Retinal pigment epithelial cell (primary cell): ENCODE measurements at regions not wholly inside any gene's neighbourhood (a gene's known extent, or its start where the extent isn't known, plus 50 kb on each side); places are given as distances from the start of the nearest gene placed in this dataset.

ENCODE experiments used
- DNase-seq: peaks from one replicate; pipeline ENCODE4 v3.0.0-alpha.2; 2010; ENCODE audit warnings: low read depth
- H3K4me3 ChIP-seq: 2 replicates; pipeline ENCODE4 v1.5.1; 2011; ENCODE audit warnings: mild to moderate bottlenecking, low read length, control low read depth, moderate library complexity
- CTCF ChIP-seq: conservative IDR thresholded peaks from 2 replicates; pipeline ENCODE4 v1.5.1; 2011; ENCODE audit warnings: low read depth, low read length, control low read depth, inconsistent platforms

GRCh38 chr12:127108360-127109215, 1158.4 kb upstream of the TMEM132C start:
- no peak overlapping the region for H3K4me3 ChIP-seq
- TF ChIP-seq CTCF, result peak; percentile 75
- DNase-seq, result no peak

- no peak for DNase-seq
- no peak for TF ChIP-seq CTCF
- H3K4me3 ChIP-seq, result no peak overlapping the region
These were observed 1153.0 kb upstream of the TMEM132C start for GRCh38 chr12:127113945-127114344.

DNA sequence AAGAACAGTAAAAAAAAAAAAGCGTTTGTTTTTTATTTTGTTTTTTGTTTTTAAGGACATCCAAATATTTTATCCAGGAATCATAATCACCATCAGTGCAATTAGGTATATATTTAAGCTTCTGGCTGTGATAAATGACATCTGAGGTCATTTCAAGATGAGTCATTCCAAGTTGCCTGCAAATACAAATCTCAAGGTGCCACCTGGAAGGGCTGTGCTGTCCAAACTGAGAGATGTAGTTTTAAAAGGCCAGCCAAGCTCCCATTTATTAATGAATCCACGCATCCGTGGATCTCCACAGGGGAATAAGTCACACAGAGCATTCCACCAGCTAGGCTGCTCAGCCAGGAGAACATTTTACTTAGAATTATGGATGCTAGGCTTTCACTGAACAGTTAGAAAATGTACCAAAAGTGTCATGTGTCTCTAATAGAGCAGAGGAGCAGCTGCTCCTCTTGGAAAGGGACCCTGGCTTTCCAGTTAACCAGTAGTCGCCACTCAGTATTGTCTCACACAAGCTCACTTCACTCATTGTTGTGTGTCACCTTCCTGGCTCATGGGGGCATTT, 1151.4 kb upstream of the TMEM132C start:
- TF ChIP-seq CTCF, result no peak
- H3K4me3 ChIP-seq, result no peak overlapping the region
- no peak for DNase-seq

- no peak overlapping the region for H3K4me3 ChIP-seq
- no peak for DNase-seq
- no peak for TF ChIP-seq CTCF
These were observed 1148.7 kb upstream of the TMEM132C start for GRCh38 chr12:127118251-127118650.

DNA sequence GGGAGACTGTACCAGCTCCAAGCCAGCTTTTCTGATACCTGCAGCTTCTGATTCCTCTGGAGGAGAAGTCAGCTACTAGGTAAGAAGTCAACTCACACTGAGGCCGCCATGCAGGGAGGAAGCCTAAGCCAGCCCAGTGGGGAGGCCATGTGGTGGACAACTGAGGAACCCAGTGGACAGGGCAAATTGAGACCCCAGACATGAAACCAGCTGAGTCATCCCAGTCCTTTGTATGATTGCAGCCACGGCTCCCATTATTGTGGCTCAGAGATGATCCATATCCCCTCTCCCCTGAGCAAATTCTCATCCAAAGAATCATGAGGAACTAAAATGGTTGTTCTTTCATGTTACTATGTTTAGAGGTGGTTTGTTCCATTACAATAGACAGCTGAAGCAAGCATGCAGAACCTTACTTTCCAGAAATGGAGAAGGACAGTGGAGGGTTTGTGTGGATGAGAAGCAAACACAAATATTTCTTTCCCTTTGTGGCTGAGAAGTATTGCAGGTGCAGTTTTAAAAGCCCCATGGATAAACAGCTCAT, 1147.3 kb upstream of the TMEM132C start:
- no peak for DNase-seq
- no peak overlapping the region for H3K4me3 ChIP-seq
- no peak for TF ChIP-seq CTCF

- no peak overlapping the region for H3K4me3 ChIP-seq
- DNase-seq, result no peak
- no peak for TF ChIP-seq CTCF
These were observed 1146.1 kb upstream of the TMEM132C start for GRCh38 chr12:127120851-127121250.
